ENCODE measurements at regions not wholly inside any gene's neighbourhood (a gene's known extent, or its start where the extent isn't known, plus 50 kb on each side); places are given as distances from the start of the nearest gene placed in this dataset.
A peak's percentile ranks its signal among the peaks of the same experiment; 100 is the strongest.

GRCh38 chr16:86040496-86040895 is 141.5 kb downstream of the IRF8 start:
- no peak for DNase-seq
- no peak for ATAC-seq

- DNase-seq, result no peak
- no peak for ATAC-seq
These were observed 142.3 kb downstream of the IRF8 start for GRCh38 chr16:86041215-86041614.

GRCh38 chr16:86041807-86042206 is 142.8 kb downstream of the IRF8 start:
- DNase-seq (no peak), ATAC-seq (no peak)

GRCh38 chr16:86042393-86042792 is 143.4 kb downstream of the IRF8 start:
- no peak for ATAC-seq

GRCh38 chr16:86042996-86043725 is 144.2 kb downstream of the IRF8 start:
- ATAC-seq, result no peak
- no peak for DNase-seq

More at GRCh38 chr16:86042393-86042792, 143.4 kb downstream of the IRF8 start:
- DNase-seq, result no peak

- ATAC-seq, result no peak
- DNase-seq, result peak; percentile 75
These were observed 145.3 kb downstream of the IRF8 start for GRCh38 chr16:86044241-86044671.

- peak; percentile 57 for DNase-seq
These were observed 146.1 kb downstream of the IRF8 start for GRCh38 chr16:86044881-86045590.

GRCh38 chr16:86045591-86045971 is 146.6 kb downstream of the IRF8 start:
- DNase-seq (no peak), ATAC-seq (no peak)

More at GRCh38 chr16:86044881-86045590, 146.1 kb downstream of the IRF8 start:
- peak; percentile 74 for ATAC-seq

GRCh38 chr16:86046026-86046425 is 147.1 kb downstream of the IRF8 start:
- DNase-seq (no peak), ATAC-seq (no peak)

GRCh38 chr16:86046667-86047270 is 147.8 kb downstream of the IRF8 start:
- no peak for DNase-seq
- ATAC-seq, result no peak

GRCh38 chr16:86048221-86048620 is 149.3 kb downstream of the IRF8 start:
- no peak for DNase-seq
- no peak for ATAC-seq

- no peak for DNase-seq
- ATAC-seq, result no peak
These were observed 150.1 kb downstream of the IRF8 start for GRCh38 chr16:86048882-86049585.

- ATAC-seq, result no peak
- no peak for DNase-seq
These were observed 150.7 kb downstream of the IRF8 start for GRCh38 chr16:86049641-86050040.

- no peak for DNase-seq
- no peak for ATAC-seq
These were observed 151.1 kb downstream of the IRF8 start for GRCh38 chr16:86050111-86050510.

- DNase-seq, result no peak
- no peak for ATAC-seq
These were observed 151.8 kb downstream of the IRF8 start for GRCh38 chr16:86050591-86051367.

- no peak for ATAC-seq
- no peak for DNase-seq
These were observed 152.6 kb downstream of the IRF8 start for GRCh38 chr16:86051368-86052114.

GRCh38 chr16:86052115-86052670 is 153.2 kb downstream of the IRF8 start:
- no peak for ATAC-seq
- DNase-seq, result no peak

GRCh38 chr16:86052926-86053325 is 154.0 kb downstream of the IRF8 start:
- no peak for DNase-seq
- ATAC-seq, result no peak

- ATAC-seq, result no peak
- DNase-seq, result no peak
These were observed 160.6 kb downstream of the IRF8 start for GRCh38 chr16:86059253-86060171.
